IPS-15b (cell line): ENCODE measurements at regions not wholly inside any gene's neighbourhood (a gene's known extent, or its start where the extent isn't known, plus 50 kb on each side); places are given as distances from the start of the nearest gene placed in this dataset.
"Not testable (repeated sequence)": the region's sequence is repeated elsewhere in the genome, so short reads cannot be mapped to it uniquely, and the experiment has no call there.

Source experiments
- H3K27me3 ChIP-seq: one replicate; pipeline ENCODE4 v1.6.1; 2013; ENCODE audit warnings: low read length; ENCODE audit not compliant: control insufficient read depth, insufficient read depth
- H3K36me3 ChIP-seq: one replicate; pipeline ENCODE4 v1.6.1; 2013; ENCODE audit warnings: low read length; ENCODE audit not compliant: control insufficient read depth, insufficient read depth
- H3K4me1 ChIP-seq: one replicate; pipeline ENCODE4 v1.6.1; 2013; ENCODE audit warnings: mild to moderate bottlenecking, low read length; ENCODE audit not compliant: control insufficient read depth, insufficient read depth
- H3K4me3 ChIP-seq: one replicate; pipeline ENCODE4 v1.5.1; 2013; ENCODE audit warnings: low read depth, low read length
- H3K9ac ChIP-seq: one replicate; pipeline ENCODE4 v1.6.1; 2013; ENCODE audit warnings: low read depth, mild to moderate bottlenecking, low read length
- H3K9me3 ChIP-seq: one replicate; pipeline ENCODE4 v1.6.1; 2013; ENCODE audit warnings: mild to moderate bottlenecking, low read length; ENCODE audit not compliant: control insufficient read depth, insufficient read depth

GRCh38 chr5:74511770-74512169 lies 128.8 kb downstream of the ENC1 start:
- H3K36me3 ChIP-seq, H3K9ac ChIP-seq, H3K4me1 ChIP-seq, H3K4me3 ChIP-seq, H3K9me3 ChIP-seq, H3K27me3 ChIP-seq: not testable (repeated sequence)

- Histone ChIP-seq H3K4me1 (peaks cover 2% of the 10 kb centered on the region), H3K36me3 (no peaks in the 10 kb centered on the region), H3K9ac (no peak overlapping the region), H3K27me3 (no peaks in the 10 kb centered on the region), H3K4me3 (no peak overlapping the region), H3K9me3 (no peaks in the 10 kb centered on the region)
These were observed 130.0 kb downstream of the ENC1 start for GRCh38 chr5:74510476-74511075.

GRCh38 chr5:74507370-74508005 lies 133.0 kb downstream of the ENC1 start:
- no peak overlapping the region for H3K9ac ChIP-seq
- no peak overlapping the region for H3K4me3 ChIP-seq
- H3K27me3 ChIP-seq: no peaks in the 10 kb centered on the region
- no peaks in the 10 kb centered on the region for H3K4me1 ChIP-seq
- H3K9me3 ChIP-seq: no peaks in the 10 kb centered on the region
- H3K36me3 ChIP-seq: no peaks in the 10 kb centered on the region

- Histone ChIP-seq H3K4me1 (no peaks in the 10 kb centered on the region), H3K4me3 (no peak overlapping the region), H3K36me3 (no peaks in the 10 kb centered on the region), H3K9me3 (no peaks in the 10 kb centered on the region), H3K27me3 (no peaks in the 10 kb centered on the region), H3K9ac (no peak overlapping the region)
These were observed 134.4 kb downstream of the ENC1 start for GRCh38 chr5:74506119-74506518.

GRCh38 chr5:74504463-74504862 lies 136.1 kb downstream of the ENC1 start:
- Histone ChIP-seq H3K9me3 (no peaks in the 10 kb centered on the region), H3K9ac (no peak overlapping the region), H3K4me3 (no peak overlapping the region), H3K27me3 (no peaks in the 10 kb centered on the region), H3K36me3 (no peaks in the 10 kb centered on the region), H3K4me1 (peaks cover 5% of the 10 kb centered on the region)

GRCh38 chr5:74502479-74502950 lies 138.0 kb downstream of the ENC1 start:
- no peaks in the 10 kb centered on the region for H3K36me3 ChIP-seq
- H3K27me3 ChIP-seq: no peaks in the 10 kb centered on the region
- no peak overlapping the region for H3K4me3 ChIP-seq
- no peaks in the 10 kb centered on the region for H3K9me3 ChIP-seq
- H3K9ac ChIP-seq: no peak overlapping the region
- H3K4me1 ChIP-seq: peaks cover 5% of the 10 kb centered on the region

GRCh38 chr5:74501674-74502478 lies 138.7 kb downstream of the ENC1 start:
- Histone ChIP-seq H3K9me3 (no peaks in the 10 kb centered on the region), H3K36me3 (no peaks in the 10 kb centered on the region), H3K4me3 (no peak overlapping the region), H3K9ac (no peak overlapping the region), H3K4me1 (peaks cover 5% of the 10 kb centered on the region), H3K27me3 (no peaks in the 10 kb centered on the region)

- Histone ChIP-seq H3K9ac (no peak overlapping the region), H3K4me3 (no peak overlapping the region), H3K36me3 (no peaks in the 10 kb centered on the region), H3K9me3 (no peaks in the 10 kb centered on the region), H3K4me1 (peaks cover 5% of the 10 kb centered on the region), H3K27me3 (no peaks in the 10 kb centered on the region)
These were observed 140.2 kb downstream of the ENC1 start for GRCh38 chr5:74500110-74500917.

GRCh38 chr5:74499256-74500050 lies 141.1 kb downstream of the ENC1 start:
- Histone ChIP-seq H3K4me3 (no peak overlapping the region), H3K27me3 (no peaks in the 10 kb centered on the region), H3K9me3 (no peaks in the 10 kb centered on the region), H3K9ac (no peak overlapping the region), H3K36me3 (no peaks in the 10 kb centered on the region), H3K4me1 (peaks cover 5% of the 10 kb centered on the region)

- H3K36me3 ChIP-seq: no peaks in the 10 kb centered on the region
- peaks cover 5% of the 10 kb centered on the region for H3K4me1 ChIP-seq
- H3K4me3 ChIP-seq: no peak overlapping the region
- no peaks in the 10 kb centered on the region for H3K27me3 ChIP-seq
- H3K9ac ChIP-seq: no peak overlapping the region
- no peaks in the 10 kb centered on the region for H3K9me3 ChIP-seq
These were observed 142.8 kb downstream of the ENC1 start for GRCh38 chr5:74497706-74498105.

- Histone ChIP-seq H3K9me3 (no peaks in the 10 kb centered on the region), H3K36me3 (no peaks in the 10 kb centered on the region), H3K4me3 (no peak overlapping the region), H3K4me1 (no peaks in the 10 kb centered on the region), H3K27me3 (no peaks in the 10 kb centered on the region), H3K9ac (no peak overlapping the region)
These were observed 147.1 kb downstream of the ENC1 start for GRCh38 chr5:74493411-74493810.
